H9 (cell line): ENCODE measurements at regions not wholly inside any gene's neighbourhood (a gene's known extent, or its start where the extent isn't known, plus 50 kb on each side); places are given as distances from the start of the nearest gene placed in this dataset.

ENCODE experiments used
- DNase-seq: peaks from one replicate; pipeline ENCODE4 v3.0.0-alpha.2; 2017
- H2AFZ ChIP-seq: one replicate; pipeline ENCODE4 v1.6.1; 2013; ENCODE audit warnings: mild to moderate bottlenecking, low read length, control low read depth, moderate library complexity
- H2AK5ac ChIP-seq: 2 replicates; pipeline ENCODE4 v1.6.1; 2013; ENCODE audit warnings: low read length, control low read depth, mixed read lengths; ENCODE audit not compliant: insufficient read length
- H2BK120ac ChIP-seq: one replicate; pipeline ENCODE4 v1.6.1; 2013; ENCODE audit warnings: low read depth, mild to moderate bottlenecking, low read length, control low read depth, inconsistent platforms; ENCODE audit not compliant: poor library complexity, severe bottlenecking
- H2BK12ac ChIP-seq: 2 replicates; pipeline ENCODE4 v1.6.1; 2013; ENCODE audit warnings: low read length, control low read depth, mixed read lengths, low read depth; ENCODE audit not compliant: insufficient read length
- H2BK15ac ChIP-seq: 2 replicates; pipeline ENCODE4 v1.6.1; 2013; ENCODE audit warnings: low read depth, low read length, control low read depth
- H2BK20ac ChIP-seq: one replicate; pipeline ENCODE4 v1.6.1; 2013; ENCODE audit warnings: low read depth, mild to moderate bottlenecking, low read length, control low read depth, inconsistent platforms; ENCODE audit not compliant: poor library complexity, severe bottlenecking
- H2BK5ac ChIP-seq: 2 replicates; pipeline ENCODE4 v1.6.1; 2013; ENCODE audit warnings: low read length, control low read depth, mixed read lengths; ENCODE audit not compliant: insufficient read length
- H3K14ac ChIP-seq: 2 replicates; pipeline ENCODE4 v1.6.1; 2013; ENCODE audit warnings: low read length, control low read depth; ENCODE audit not compliant: insufficient read depth
- H3K18ac ChIP-seq: 2 replicates; pipeline ENCODE4 v1.6.1; 2013; ENCODE audit warnings: low read depth, mild to moderate bottlenecking, mixed read lengths, low read length, control low read depth; ENCODE audit not compliant: insufficient read length
- H3K23ac ChIP-seq: 2 replicates; pipeline ENCODE4 v1.6.1; 2013; ENCODE audit warnings: low read length, control low read depth, mixed read lengths, low read depth; ENCODE audit not compliant: insufficient read length
- H3K23me2 ChIP-seq: 2 replicates; pipeline ENCODE4 v1.6.1; 2013; ENCODE audit warnings: low read depth, mild to moderate bottlenecking, mixed read lengths, low read length, control low read depth; ENCODE audit not compliant: insufficient read length, poor library complexity, severe bottlenecking
- H3K27ac ChIP-seq: 2 replicates; pipeline ENCODE4 v1.5.1; 2013; ENCODE audit warnings: low read length, control low read depth, mixed read lengths, low read depth; ENCODE audit not compliant: insufficient read length
- H3K27me3 ChIP-seq: 2 replicates; pipeline ENCODE4 v1.6.1; 2013; ENCODE audit warnings: low read length, control low read depth, inconsistent platforms; ENCODE audit not compliant: insufficient read depth
- H3K4ac ChIP-seq: 2 replicates; pipeline ENCODE4 v1.6.1; 2013; ENCODE audit warnings: low read depth, mild to moderate bottlenecking, control low read depth, inconsistent platforms, low read length, moderate library complexity
- H3K4me1 ChIP-seq: 2 replicates; pipeline ENCODE4 v1.6.1; 2013; ENCODE audit warnings: low read length, control low read depth, inconsistent platforms; ENCODE audit not compliant: insufficient read depth
- H3K4me2 ChIP-seq: 2 replicates; pipeline ENCODE4 v1.6.1; 2013; ENCODE audit warnings: low read length, control low read depth, mixed read lengths; ENCODE audit not compliant: insufficient read length, insufficient read depth
- H3K56ac ChIP-seq: 2 replicates; pipeline ENCODE4 v1.6.1; 2013; ENCODE audit warnings: low read depth, mild to moderate bottlenecking, mixed read lengths, low read length, control low read depth; ENCODE audit not compliant: insufficient read length
- H3K79me1 ChIP-seq: 2 replicates; pipeline ENCODE4 v1.6.1; 2013; ENCODE audit warnings: low read depth, mild to moderate bottlenecking, moderate library complexity, low read length, control low read depth, inconsistent platforms; ENCODE audit not compliant: insufficient read depth, poor library complexity, severe bottlenecking
- H3K79me2 ChIP-seq: 2 replicates; pipeline ENCODE4 v1.6.1; 2013; ENCODE audit warnings: low read length, control low read depth, inconsistent platforms; ENCODE audit not compliant: insufficient read depth
- H3K9ac ChIP-seq: 2 replicates; pipeline ENCODE4 v1.6.1; 2013; ENCODE audit warnings: low read length, control low read depth, mixed read lengths; ENCODE audit not compliant: insufficient read length; ENCODE audit errors: extremely low read depth
- H3K9me3 ChIP-seq: one replicate; pipeline ENCODE4 v1.6.1; 2013; ENCODE audit warnings: low read depth, low read length, inconsistent platforms; ENCODE audit not compliant: control insufficient read depth
- H3T11ph ChIP-seq: one replicate; pipeline ENCODE4 v1.6.1; 2013; ENCODE audit warnings: mild to moderate bottlenecking, low read length, control low read depth, inconsistent platforms
- H4K20me1 ChIP-seq: one replicate; pipeline ENCODE4 v1.6.1; 2013; ENCODE audit not compliant: control insufficient read depth, insufficient read length, insufficient read depth
- H4K5ac ChIP-seq: 2 replicates; pipeline ENCODE4 v1.6.1; 2013; ENCODE audit warnings: low read depth, mild to moderate bottlenecking, mixed read lengths, low read length, control low read depth; ENCODE audit not compliant: insufficient read length
- H4K8ac ChIP-seq: replicated peaks from 2 replicates; pipeline ENCODE4 v1.6.1; 2013; ENCODE audit warnings: low read length, control low read depth, mixed read lengths, low read depth; ENCODE audit not compliant: insufficient read length
- H4K91ac ChIP-seq: 2 replicates; pipeline ENCODE4 v1.6.1; 2013; ENCODE audit warnings: low read depth, mild to moderate bottlenecking, moderate library complexity, mixed read lengths, low read length, control low read depth; ENCODE audit not compliant: insufficient read length
- H3K27ac Mint-ChIP-seq, 3 experiments: 2 replicates in 2 of 3; 3 replicates in 1 of 3; pipeline ENCODE4 v1.8.0; 2020 to 2021; ENCODE audit warnings: mixed read lengths in 3 of 3, mild to moderate bottlenecking in 1 of 3, moderate library complexity in 1 of 3
- H3K27me3 Mint-ChIP-seq: 2 replicates; pipeline ENCODE4 v1.8.0; 2021; ENCODE audit warnings: low read depth, mild to moderate bottlenecking, moderate library complexity, mixed read lengths
- H3K36me3 Mint-ChIP-seq, 3 experiments: 2 replicates in 2 of 3; 3 replicates in 1 of 3; pipeline ENCODE4 v1.8.0; 2020 to 2021; ENCODE audit warnings: low read depth in 3 of 3, mixed read lengths in 3 of 3; ENCODE audit not compliant: insufficient read depth in 1 of 3
- H3K4me1 Mint-ChIP-seq, 2 experiments: 2 replicates each; pipeline ENCODE4 v1.8.0; 2020; ENCODE audit warnings: mixed read lengths in 2 of 2
- H3K4me3 Mint-ChIP-seq, 2 experiments: 2 replicates in 1 of 2; 3 replicates in 1 of 2; pipeline ENCODE4 v1.8.0; 2020 to 2021; ENCODE audit warnings: mild to moderate bottlenecking in 2 of 2, mixed read lengths in 2 of 2, moderate library complexity in 1 of 2
- H3K9me3 Mint-ChIP-seq, 2 experiments: 2 replicates in 1 of 2; 3 replicates in 1 of 2; pipeline ENCODE4 v1.8.0; 2020; ENCODE audit warnings: mild to moderate bottlenecking in 2 of 2, mixed read lengths in 2 of 2, moderate library complexity in 1 of 2
- TF ChIP-seq, protein P1 (sequence below): fragments of 200-600 bp; sonication (generic); conservative IDR thresholded peaks from 3 replicates; pipeline ENCODE4 v1.8.0; 2021; ENCODE audit warnings: antibody characterized with exemption, mild to moderate bottlenecking

DNA sequence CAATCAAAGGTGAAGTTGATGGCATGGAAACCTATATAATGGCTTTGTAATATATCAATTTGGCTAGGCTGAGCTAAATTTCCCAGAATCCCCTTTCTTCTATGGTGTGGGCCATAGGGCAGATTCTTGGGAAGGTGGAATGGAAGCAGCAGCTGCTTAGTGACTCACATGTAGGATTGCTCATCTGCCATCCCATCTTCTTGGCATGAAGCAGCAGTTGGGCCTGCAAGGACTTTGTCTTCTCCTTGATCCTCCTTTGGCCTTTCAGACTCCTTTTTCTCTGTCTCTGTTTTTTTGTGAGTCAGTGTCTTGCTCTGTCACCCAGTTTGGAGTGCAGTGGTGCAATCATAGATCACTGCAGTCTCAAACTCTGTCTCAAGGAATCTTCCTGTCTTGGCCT is 52.6 kb upstream of the CEP162 start:
- no peak overlapping the region for H3K4ac ChIP-seq
- no peak overlapping the region for H3K23ac ChIP-seq
- no peak overlapping the region for H2BK12ac ChIP-seq
- no peak overlapping the region for H3K27ac ChIP-seq
- no peaks in the 10 kb centered on the region for H3K79me1 ChIP-seq
- Mint-ChIP-seq H3K4me3 (no peak overlapping the region), H3K36me3 (no peaks in the 10 kb centered on the region), H3K27me3 (peaks cover 2% of the 10 kb centered on the region; the same call in 1 of the 2 replicates), H3K4me1 (peaks cover 7 to 9% of the 10 kb centered on the region in 2 experiments), H3K9me3 (no peaks in the 10 kb centered on the region; a peak in 1 of 5 replicates), H3K27ac (no peak overlapping the region)
- H3T11ph ChIP-seq = no peak overlapping the region
- H3K9ac ChIP-seq = no peak overlapping the region
- H2BK15ac ChIP-seq = no peak overlapping the region
- no peak overlapping the region for H2AK5ac ChIP-seq
- H4K91ac ChIP-seq = no peak overlapping the region
- H3K18ac ChIP-seq = no peak overlapping the region
- H3K4me2 ChIP-seq = no peak overlapping the region
- H4K20me1 ChIP-seq = no peaks in the 10 kb centered on the region
- no peaks in the 10 kb centered on the region for H3K9me3 ChIP-seq
- DNase-seq = no peak
- no peak overlapping the region for H2BK5ac ChIP-seq
- no peak overlapping the region for H2BK120ac ChIP-seq
- no peak overlapping the region for H2AFZ ChIP-seq
- H3K56ac ChIP-seq = no peak overlapping the region
- TF ChIP-seq, protein P1, sequence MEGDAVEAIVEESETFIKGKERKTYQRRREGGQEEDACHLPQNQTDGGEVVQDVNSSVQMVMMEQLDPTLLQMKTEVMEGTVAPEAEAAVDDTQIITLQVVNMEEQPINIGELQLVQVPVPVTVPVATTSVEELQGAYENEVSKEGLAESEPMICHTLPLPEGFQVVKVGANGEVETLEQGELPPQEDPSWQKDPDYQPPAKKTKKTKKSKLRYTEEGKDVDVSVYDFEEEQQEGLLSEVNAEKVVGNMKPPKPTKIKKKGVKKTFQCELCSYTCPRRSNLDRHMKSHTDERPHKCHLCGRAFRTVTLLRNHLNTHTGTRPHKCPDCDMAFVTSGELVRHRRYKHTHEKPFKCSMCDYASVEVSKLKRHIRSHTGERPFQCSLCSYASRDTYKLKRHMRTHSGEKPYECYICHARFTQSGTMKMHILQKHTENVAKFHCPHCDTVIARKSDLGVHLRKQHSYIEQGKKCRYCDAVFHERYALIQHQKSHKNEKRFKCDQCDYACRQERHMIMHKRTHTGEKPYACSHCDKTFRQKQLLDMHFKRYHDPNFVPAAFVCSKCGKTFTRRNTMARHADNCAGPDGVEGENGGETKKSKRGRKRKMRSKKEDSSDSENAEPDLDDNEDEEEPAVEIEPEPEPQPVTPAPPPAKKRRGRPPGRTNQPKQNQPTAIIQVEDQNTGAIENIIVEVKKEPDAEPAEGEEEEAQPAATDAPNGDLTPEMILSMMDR = no peak
- H2BK20ac ChIP-seq = no peak overlapping the region
- H3K79me2 ChIP-seq = no peaks in the 10 kb centered on the region
- no peak overlapping the region for H4K8ac ChIP-seq
- no peaks in the 10 kb centered on the region for H3K23me2 ChIP-seq
- H4K5ac ChIP-seq = no peak overlapping the region
- no peak overlapping the region for H3K14ac ChIP-seq
- H3K27me3 ChIP-seq = no peaks in the 10 kb centered on the region
- H3K4me1 ChIP-seq = no peaks in the 10 kb centered on the region
